ENCODE measurements at regions not wholly inside any gene's neighbourhood (a gene's known extent, or its start where the extent isn't known, plus 50 kb on each side); places are given as distances from the start of the nearest gene placed in this dataset.

GRCh38 chr5:71864730-71865601 is 145.9 kb downstream of the CARTPT start:
- no peak for DNase-seq (ENCODE audit: low read depth in 3 of 3, low spot score in 1 of 3)

- no peak for DNase-seq (ENCODE audit: low read depth in 3 of 3, low spot score in 1 of 3)
Measured at GRCh38 chr5:71865665-71866320, 146.7 kb downstream of the CARTPT start.

GRCh38 chr5:71872311-71872864 is 153.3 kb downstream of the CARTPT start:
- no peak for DNase-seq (ENCODE audit: low read depth in 3 of 3, low spot score in 1 of 3)

GRCh38 chr5:71873191-71873591 is 154.1 kb downstream of the CARTPT start:
- no peak for DNase-seq (ENCODE audit: low read depth in 3 of 3, low spot score in 1 of 3)

GRCh38 chr5:71874521-71874920 is 155.4 kb downstream of the CARTPT start:
- DNase-seq (ENCODE audit: low read depth in 3 of 3, low spot score in 1 of 3), result no peak

GRCh38 chr5:71877511-71877910 is 158.4 kb downstream of the CARTPT start:
- DNase-seq (ENCODE audit: low read depth in 3 of 3, low spot score in 1 of 3), result no peak

- DNase-seq (ENCODE audit: low read depth in 3 of 3, low spot score in 1 of 3), result no peak
Measured at GRCh38 chr5:71880536-71880935, 161.5 kb downstream of the CARTPT start.

- no peak for DNase-seq (ENCODE audit: low read depth in 3 of 3, low spot score in 1 of 3)
Measured at GRCh38 chr5:71882826-71883741, 164.0 kb downstream of the CARTPT start.

- no peak for DNase-seq (ENCODE audit: low read depth in 3 of 3, low spot score in 1 of 3)
Measured at GRCh38 chr5:71883742-71884103, 164.6 kb downstream of the CARTPT start.

- DNase-seq (ENCODE audit: low read depth in 3 of 3, low spot score in 1 of 3), result no peak
Measured at GRCh38 chr5:71884926-71885325, 165.9 kb downstream of the CARTPT start.

- DNase-seq (ENCODE audit: low read depth in 3 of 3, low spot score in 1 of 3), result no peak
Measured at GRCh38 chr5:71886406-71886805, 167.3 kb downstream of the CARTPT start.

- DNase-seq (ENCODE audit: low read depth in 3 of 3, low spot score in 1 of 3), result no peak
Measured at GRCh38 chr5:71887680-71888079, 168.6 kb downstream of the CARTPT start.

- no peak for DNase-seq (ENCODE audit: low read depth in 3 of 3, low spot score in 1 of 3)
Measured at GRCh38 chr5:71891406-71891805, 172.3 kb downstream of the CARTPT start.

- DNase-seq (ENCODE audit: low read depth in 3 of 3, low spot score in 1 of 3), result no peak
Measured at GRCh38 chr5:71891856-71892255, 172.8 kb downstream of the CARTPT start.

GRCh38 chr5:71892641-71893365 is 173.7 kb downstream of the CARTPT start:
- no peak for DNase-seq (ENCODE audit: low read depth in 3 of 3, low spot score in 1 of 3)

GRCh38 chr5:71893451-71893850 is 174.4 kb downstream of the CARTPT start:
- no peak for DNase-seq (ENCODE audit: low read depth in 3 of 3, low spot score in 1 of 3)

GRCh38 chr5:71894091-71894490 is 175.0 kb downstream of the CARTPT start:
- no peak for DNase-seq (ENCODE audit: low read depth in 3 of 3, low spot score in 1 of 3)

GRCh38 chr5:71895546-71895945 is 176.5 kb downstream of the CARTPT start:
- DNase-seq (ENCODE audit: low read depth in 3 of 3, low spot score in 1 of 3), result no peak

GRCh38 chr5:71899865-71900342 is 180.8 kb downstream of the CARTPT start:
- no peak for DNase-seq (ENCODE audit: low read depth in 3 of 3, low spot score in 1 of 3)

GRCh38 chr5:71903808-71904207 is 184.7 kb downstream of the CARTPT start:
- DNase-seq (ENCODE audit: low read depth in 3 of 3, low spot score in 1 of 3), result no peak
